ENCODE measurements at regions not wholly inside any gene's neighbourhood (a gene's known extent, or its start where the extent isn't known, plus 50 kb on each side); places are given as distances from the start of the nearest gene placed in this dataset.

GRCh38 chr1:8267307-8267706 lies 50.6 kb upstream of the SLC45A1 start:
- DNase-seq (ENCODE audit: low read depth) = no peak

GRCh38 chr1:8266436-8267165 lies 51.3 kb upstream of the SLC45A1 start:
- DNase-seq (ENCODE audit: low read depth) = no peak

GRCh38 chr1:8263791-8264190 lies 54.1 kb upstream of the SLC45A1 start:
- no peak for DNase-seq (ENCODE audit: low read depth)

- DNase-seq (ENCODE audit: low read depth) = no peak
These were observed 56.5 kb upstream of the SLC45A1 start for GRCh38 chr1:8261398-8261762.

GRCh38 chr1:8259498-8260290 lies 58.2 kb upstream of the SLC45A1 start:
- DNase-seq (ENCODE audit: low read depth) = peak; percentile 79

- no peak for DNase-seq (ENCODE audit: low read depth)
These were observed 60.3 kb upstream of the SLC45A1 start for GRCh38 chr1:8257621-8258020.

GRCh38 chr1:8256321-8256720 lies 61.6 kb upstream of the SLC45A1 start:
- no peak for DNase-seq (ENCODE audit: low read depth)

- no peak for DNase-seq (ENCODE audit: low read depth)
These were observed 62.2 kb upstream of the SLC45A1 start for GRCh38 chr1:8255712-8256111.

- no peak for DNase-seq (ENCODE audit: low read depth)
These were observed 65.5 kb upstream of the SLC45A1 start for GRCh38 chr1:8252266-8252951.

GRCh38 chr1:8251635-8252034 lies 66.3 kb upstream of the SLC45A1 start:
- DNase-seq (ENCODE audit: low read depth) = peak; percentile 52

- DNase-seq (ENCODE audit: low read depth) = no peak
These were observed 68.1 kb upstream of the SLC45A1 start for GRCh38 chr1:8249838-8250237.

- no peak for DNase-seq (ENCODE audit: low read depth)
These were observed 70.0 kb upstream of the SLC45A1 start for GRCh38 chr1:8247811-8248436.

GRCh38 chr1:8244304-8244703 lies 73.6 kb upstream of the SLC45A1 start:
- DNase-seq (ENCODE audit: low read depth) = no peak

- DNase-seq (ENCODE audit: low read depth) = no peak
These were observed 75.4 kb upstream of the SLC45A1 start for GRCh38 chr1:8242498-8242897.

GRCh38 chr1:8241417-8242014 lies 76.4 kb upstream of the SLC45A1 start:
- no peak for DNase-seq (ENCODE audit: low read depth)

GRCh38 chr1:8239306-8240023 lies 78.4 kb upstream of the SLC45A1 start:
- DNase-seq (ENCODE audit: low read depth) = peak; percentile 63

GRCh38 chr1:8239039-8239305 lies 78.9 kb upstream of the SLC45A1 start:
- peak; percentile 71 for DNase-seq (ENCODE audit: low read depth)

GRCh38 chr1:8238141-8239038 lies 79.5 kb upstream of the SLC45A1 start:
- peak; percentile 86 for DNase-seq (ENCODE audit: low read depth)

GRCh38 chr1:8232036-8232757 lies 85.7 kb upstream of the SLC45A1 start:
- peak; percentile 84 for DNase-seq (ENCODE audit: low read depth)

GRCh38 chr1:8230292-8230621 lies 87.7 kb upstream of the SLC45A1 start:
- no peak for DNase-seq (ENCODE audit: low read depth)
